ENCODE measurements at regions not wholly inside any gene's neighbourhood (a gene's known extent, or its start where the extent isn't known, plus 50 kb on each side); places are given as distances from the start of the nearest gene placed in this dataset.

GRCh38 chr5:164341056-164341619 is 835.7 kb downstream of the MAT2B start:
- no peak for TF ChIP-seq POLR2A (IDR thresholded peaks at IDR 0.05)
- TF ChIP-seq CTCF (IDR thresholded peaks at IDR 0.05 in 4 of 5, conservative IDR thresholded peaks at IDR 0.05 in 1 of 5), result no peak

All from gastrocnemius medialis (tissue), 4 donors.